Sciatic nerve (tissue), 2 donors: ENCODE measurements at regions not wholly inside any gene's neighbourhood (a gene's known extent, or its start where the extent isn't known, plus 50 kb on each side); places are given as distances from the start of the nearest gene placed in this dataset.

Source experiments
- ATAC-seq: fragments of 200-7000 bp; cut with Tn5 transposase; one replicate; pipeline ENCODE4 v1.9.1; 2020; ENCODE audit warnings: mild to moderate bottlenecking, moderate library complexity
- DNase-seq: peaks from one replicate; pipeline ENCODE4 v3.0.0-alpha.2; 2020; ENCODE audit warnings: low spot score
- intact Hi-C: fragments of 100-400 bp; cut with DNase I; formaldehyde crosslinking; loops from one replicate; pipeline ENCODE4 v1.14.2; 2022
- donor health status: DM: no; HTN: no; CAD: no.
- donor health status: DM: no; HTN: no; CAD: no.

GRCh38 chr20:60201198-60201835 lies 243.1 kb downstream of the CDH26 start:
- intact Hi-C loops, result no loop called here

GRCh38 chr20:60202046-60202445 lies 243.8 kb downstream of the CDH26 start:
- ATAC-seq (no peak), DNase-seq (no peak)
- intact Hi-C loops, result no loop called here

More at GRCh38 chr20:60201198-60201835, 243.1 kb downstream of the CDH26 start:
- no peak for DNase-seq
- no peak for ATAC-seq

GRCh38 chr20:60203451-60203850 lies 245.2 kb downstream of the CDH26 start:
- no peak for ATAC-seq
- intact Hi-C loops, result no loop called here
- DNase-seq, result no peak

GRCh38 chr20:60204601-60205000 lies 246.4 kb downstream of the CDH26 start:
- ATAC-seq (no peak), DNase-seq (no peak)
- intact Hi-C loops, result no loop called here

- intact Hi-C loops, result loop anchor here (5.0 kb wide), 1 partner anchor 149 kb away; no protein-coding TSS in a partner anchor
- no peak for DNase-seq
- no peak for ATAC-seq
These were observed 248.0 kb downstream of the CDH26 start for GRCh38 chr20:60206259-60206658.

GRCh38 chr20:60209048-60209447 lies 250.8 kb downstream of the CDH26 start:
- DNase-seq (no peak), ATAC-seq (no peak)
- intact Hi-C loops, result loop anchor here (5.0 kb wide), 1 partner anchor 152 kb away; no protein-coding TSS in a partner anchor

- intact Hi-C loops, result loop anchor here (10.0 kb wide), 1 partner anchor 1014 kb away; no protein-coding TSS in a partner anchor
- ATAC-seq (peak; percentile 94), DNase-seq (peak; percentile 87)
These were observed 252.8 kb downstream of the CDH26 start for GRCh38 chr20:60210779-60211617.

- DNase-seq (no peak), ATAC-seq (no peak)
- intact Hi-C loops, result loop anchor here (10.0 kb wide), 1 partner anchor 1013 kb away; no protein-coding TSS in a partner anchor
These were observed 253.6 kb downstream of the CDH26 start for GRCh38 chr20:60211618-60212463.

- no peak for ATAC-seq
- no peak for DNase-seq
- intact Hi-C loops, result loop anchor here (10.0 kb wide), 1 partner anchor 1012 kb away; no protein-coding TSS in a partner anchor
These were observed 254.5 kb downstream of the CDH26 start for GRCh38 chr20:60212695-60213094.

- ATAC-seq (no peak), DNase-seq (no peak)
- intact Hi-C loops, result loop anchor here (10.0 kb wide), 1 partner anchor 1011 kb away; no protein-coding TSS in a partner anchor
These were observed 255.1 kb downstream of the CDH26 start for GRCh38 chr20:60213126-60213893.

GRCh38 chr20:60214901-60215815 lies 256.9 kb downstream of the CDH26 start:
- ATAC-seq, result no peak
- intact Hi-C loops, result loop anchor here (10.0 kb wide), 1 partner anchor 1010 kb away; no protein-coding TSS in a partner anchor
- DNase-seq, result no peak

GRCh38 chr20:60215816-60216730 lies 257.9 kb downstream of the CDH26 start:
- DNase-seq, result no peak
- intact Hi-C loops, result loop anchor here (10.0 kb wide), 1 partner anchor 1009 kb away; no protein-coding TSS in a partner anchor
- no peak for ATAC-seq

GRCh38 chr20:60219231-60219630 lies 261.0 kb downstream of the CDH26 start:
- DNase-seq (no peak), ATAC-seq (no peak)
- intact Hi-C loops, result loop anchor here (10.0 kb wide), 1 partner anchor 1006 kb away; no protein-coding TSS in a partner anchor

GRCh38 chr20:60219984-60220562 lies 261.9 kb downstream of the CDH26 start:
- no peak for ATAC-seq
- no peak for DNase-seq
- intact Hi-C loops, result loop anchor here (10.0 kb wide), 1 partner anchor 1005 kb away; no protein-coding TSS in a partner anchor

- intact Hi-C loops, result no loop called here
- DNase-seq (no peak), ATAC-seq (no peak)
These were observed 262.5 kb downstream of the CDH26 start for GRCh38 chr20:60220706-60221105.

GRCh38 chr20:60221593-60221992 lies 263.4 kb downstream of the CDH26 start:
- no peak for ATAC-seq
- no peak for DNase-seq
- intact Hi-C loops, result no loop called here
